ENCODE measurements at regions not wholly inside any gene's neighbourhood (a gene's known extent, or its start where the extent isn't known, plus 50 kb on each side); places are given as distances from the start of the nearest gene placed in this dataset.

DNA sequence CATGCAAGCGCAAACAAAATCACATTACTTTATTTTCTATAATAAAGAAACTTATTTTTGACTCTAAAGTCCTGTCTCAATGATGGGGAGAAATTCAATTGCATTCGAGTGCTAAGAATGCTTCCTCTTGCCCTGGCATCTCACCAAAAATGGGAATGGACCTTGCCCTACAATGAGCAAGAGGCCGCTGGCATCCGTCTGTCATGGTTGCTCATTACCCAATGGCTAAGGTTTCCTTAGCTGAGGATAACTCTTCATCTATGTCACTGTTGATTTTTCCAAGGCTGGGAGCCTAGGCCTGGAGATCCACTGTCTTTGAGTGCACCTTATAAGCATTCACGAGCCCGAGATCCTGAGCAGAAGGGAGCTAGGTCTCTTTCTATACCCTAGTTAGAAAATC is 471.3 kb upstream of the NRSN1 start:
- H3K9me3 ChIP-seq (ENCODE audit: control insufficient read depth, insufficient read depth, low read depth, low read length) = no peaks in the 10 kb centered on the region
- no peaks in the 10 kb centered on the region for H3K36me3 ChIP-seq (ENCODE audit: control insufficient read depth in 2 of 2, insufficient read depth in 1 of 2, low read length in 2 of 2)
- no peaks in the 10 kb centered on the region for H3K4me1 ChIP-seq (ENCODE audit: control insufficient read depth, insufficient read depth, low read length)
- H3K27ac ChIP-seq (ENCODE audit: extremely low read depth, low read depth, low read length) = no peak overlapping the region
- ChIA-PET CTCF (no interaction called here), POLR2A (no interaction called here)
- TF ChIP-seq ZNF274 (IDR thresholded peaks at IDR 0.05; ENCODE audit: low read length) (no peak), ZNF274 (tag by site-specific recombination; IDR thresholded peaks at IDR 0.05; ENCODE audit: borderline replicate concordance) (no peak), ZNF175 (tag by site-specific recombination; IDR thresholded peaks at IDR 0.05) (no peak), ZNF701 (tag by site-specific recombination; IDR thresholded peaks at IDR 0.05) (no peak), ZNF501 (tag by site-specific recombination; IDR thresholded peaks at IDR 0.05) (no peak), ZNF184 (tag by site-specific recombination; IDR thresholded peaks at IDR 0.05) (no peak), ZNF473 (tag by site-specific recombination; IDR thresholded peaks at IDR 0.05) (no peak), HOXA7 (CRISPR knock-in tag; IDR thresholded peaks at IDR 0.05; ENCODE audit: borderline replicate concordance) (no peak), GFI1B (tag by site-specific recombination; IDR thresholded peaks at IDR 0.05) (no peak), TRIM28 (IDR thresholded peaks at IDR 0.05; ENCODE audit: borderline replicate concordance, low read length) (no peak), ZNF837 (tag by site-specific recombination; IDR thresholded peaks at IDR 0.05) (no peak), SCRT2 (tag by site-specific recombination; IDR thresholded peaks at IDR 0.05) (no peak), ZNF768 (tag by site-specific recombination; IDR thresholded peaks at IDR 0.05) (no peak), FEZF1 (tag by site-specific recombination; IDR thresholded peaks at IDR 0.05) (no peak), ZBTB48 (tag by site-specific recombination; IDR thresholded peaks at IDR 0.05) (no peak), ZNF558 (tag by site-specific recombination; IDR thresholded peaks at IDR 0.05) (no peak), ZNF37A (tag by site-specific recombination; IDR thresholded peaks at IDR 0.05) (no peak), ZNF707 (tag by site-specific recombination; IDR thresholded peaks at IDR 0.05) (no peak)
- TF ChIP-seq, protein P1, sequence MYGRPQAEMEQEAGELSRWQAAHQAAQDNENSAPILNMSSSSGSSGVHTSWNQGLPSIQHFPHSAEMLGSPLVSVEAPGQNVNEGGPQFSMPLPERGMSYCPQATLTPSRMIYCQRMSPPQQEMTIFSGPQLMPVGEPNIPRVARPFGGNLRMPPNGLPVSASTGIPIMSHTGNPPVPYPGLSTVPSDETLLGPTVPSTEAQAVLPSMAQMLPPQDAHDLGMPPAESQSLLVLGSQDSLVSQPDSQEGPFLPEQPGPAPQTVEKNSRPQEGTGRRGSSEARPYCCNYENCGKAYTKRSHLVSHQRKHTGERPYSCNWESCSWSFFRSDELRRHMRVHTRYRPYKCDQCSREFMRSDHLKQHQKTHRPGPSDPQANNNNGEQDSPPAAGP (tag by site-specific recombination; IDR thresholded peaks at IDR 0.05) = no peak
- TF ChIP-seq, protein P2, sequence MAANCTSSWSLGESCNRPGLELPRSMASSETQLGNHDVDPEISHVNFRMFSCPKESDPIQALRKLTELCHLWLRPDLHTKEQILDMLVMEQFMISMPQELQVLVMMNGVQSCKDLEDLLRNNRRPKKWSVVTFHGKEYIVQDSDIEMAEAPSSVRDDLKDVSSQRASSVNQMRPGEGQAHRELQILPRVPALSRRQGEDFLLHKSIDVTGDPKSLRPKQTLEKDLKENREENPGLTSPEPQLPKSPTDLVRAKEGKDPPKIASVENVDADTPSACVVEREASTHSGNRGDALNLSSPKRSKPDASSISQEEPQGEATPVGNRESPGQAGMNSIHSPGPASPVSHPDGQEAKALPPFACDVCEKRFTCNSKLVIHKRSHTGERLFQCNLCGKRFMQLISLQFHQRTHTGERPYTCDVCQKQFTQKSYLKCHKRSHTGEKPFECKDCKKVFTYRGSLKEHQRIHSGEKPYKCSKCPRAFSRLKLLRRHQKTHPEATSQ (tag by site-specific recombination; IDR thresholded peaks at IDR 0.05) = no peak
- H3K4me3 ChIP-seq (ENCODE audit: low read depth, low read length) = no peak overlapping the region

DNA sequence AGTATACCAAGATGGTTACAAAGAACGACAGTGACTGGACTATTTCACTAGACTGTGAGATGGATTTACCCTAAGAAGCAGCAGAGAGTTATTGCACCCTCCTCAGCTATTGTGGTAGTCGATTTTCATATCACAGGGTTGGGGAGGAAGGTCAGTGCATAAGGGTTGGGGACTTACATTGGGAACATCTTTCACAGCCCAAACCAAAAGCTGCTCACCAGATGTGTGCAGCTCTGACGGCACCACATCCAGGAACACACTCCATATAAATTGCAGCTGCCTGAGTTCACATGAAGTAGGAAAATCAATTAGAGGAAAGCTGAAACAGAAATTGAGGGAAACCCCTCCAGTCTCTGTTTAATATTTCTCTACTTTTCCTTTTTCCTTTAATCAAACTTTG is 470.5 kb upstream of the NRSN1 start:
- H3K4me1 ChIP-seq (ENCODE audit: control insufficient read depth, insufficient read depth, low read length) = no peaks in the 10 kb centered on the region
- CTCF ChIA-PET = no interaction called here
- H3K4me3 ChIP-seq (ENCODE audit: low read depth, low read length) = no peak overlapping the region
- TF ChIP-seq ZSCAN30 (tag by site-specific recombination; IDR thresholded peaks at IDR 0.05) (no peak), MEIS1 (CRISPR knock-in tag; IDR thresholded peaks at IDR 0.05; ENCODE audit: borderline replicate concordance) (no peak), ZNF132 (tag by site-specific recombination; IDR thresholded peaks at IDR 0.05; ENCODE audit: borderline replicate concordance) (no peak), ZNF776 (tag by site-specific recombination; IDR thresholded peaks at IDR 0.05; ENCODE audit: borderline replicate concordance) (no peak), ZNF37A (tag by site-specific recombination; IDR thresholded peaks at IDR 0.05) (no peak), ZNF555 (tag by site-specific recombination; conservative IDR thresholded peaks at IDR 0.05) (no peak), ZNF660 (tag by site-specific recombination; IDR thresholded peaks at IDR 0.05) (no peak), ZNF600 (tag by site-specific recombination; IDR thresholded peaks at IDR 0.05) (no peak), BCL11A (tag by site-specific recombination; IDR thresholded peaks at IDR 0.05; ENCODE audit: low read depth) (no peak)
- TF ChIP-seq, protein P3, sequence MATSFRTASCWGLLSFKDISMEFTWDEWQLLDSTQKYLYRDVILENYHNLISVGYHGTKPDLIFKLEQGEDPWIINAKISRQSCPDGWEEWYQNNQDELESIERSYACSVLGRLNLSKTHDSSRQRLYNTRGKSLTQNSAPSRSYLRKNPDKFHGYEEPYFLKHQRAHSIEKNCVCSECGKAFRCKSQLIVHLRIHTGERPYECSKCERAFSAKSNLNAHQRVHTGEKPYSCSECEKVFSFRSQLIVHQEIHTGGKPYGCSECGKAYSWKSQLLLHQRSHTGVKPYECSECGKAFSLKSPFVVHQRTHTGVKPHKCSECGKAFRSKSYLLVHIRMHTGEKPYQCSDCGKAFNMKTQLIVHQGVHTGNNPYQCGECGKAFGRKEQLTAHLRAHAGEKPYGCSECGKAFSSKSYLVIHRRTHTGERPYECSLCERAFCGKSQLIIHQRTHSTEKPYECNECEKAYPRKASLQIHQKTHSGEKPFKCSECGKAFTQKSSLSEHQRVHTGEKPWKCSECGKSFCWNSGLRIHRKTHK (tag by site-specific recombination; IDR thresholded peaks at IDR 0.05) = no peak
- TF ChIP-seq, protein P4, sequence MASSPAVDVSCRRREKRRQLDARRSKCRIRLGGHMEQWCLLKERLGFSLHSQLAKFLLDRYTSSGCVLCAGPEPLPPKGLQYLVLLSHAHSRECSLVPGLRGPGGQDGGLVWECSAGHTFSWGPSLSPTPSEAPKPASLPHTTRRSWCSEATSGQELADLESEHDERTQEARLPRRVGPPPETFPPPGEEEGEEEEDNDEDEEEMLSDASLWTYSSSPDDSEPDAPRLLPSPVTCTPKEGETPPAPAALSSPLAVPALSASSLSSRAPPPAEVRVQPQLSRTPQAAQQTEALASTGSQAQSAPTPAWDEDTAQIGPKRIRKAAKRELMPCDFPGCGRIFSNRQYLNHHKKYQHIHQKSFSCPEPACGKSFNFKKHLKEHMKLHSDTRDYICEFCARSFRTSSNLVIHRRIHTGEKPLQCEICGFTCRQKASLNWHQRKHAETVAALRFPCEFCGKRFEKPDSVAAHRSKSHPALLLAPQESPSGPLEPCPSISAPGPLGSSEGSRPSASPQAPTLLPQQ (tag by site-specific recombination; IDR thresholded peaks at IDR 0.05) = no peak
- POLR2A ChIA-PET = no interaction called here
- no peaks in the 10 kb centered on the region for H3K36me3 ChIP-seq (ENCODE audit: control insufficient read depth in 2 of 2, insufficient read depth in 1 of 2, low read length in 2 of 2)
- H3K27ac ChIP-seq (ENCODE audit: extremely low read depth, low read depth, low read length) = no peak overlapping the region
- no peaks in the 10 kb centered on the region for H3K9me3 ChIP-seq (ENCODE audit: control insufficient read depth, insufficient read depth, low read depth, low read length)
